C4-2B (cell line): ENCODE measurements at regions not wholly inside any gene's neighbourhood (a gene's known extent, or its start where the extent isn't known, plus 50 kb on each side); places are given as distances from the start of the nearest gene placed in this dataset.

ENCODE experiments used
- H3K27ac ChIP-seq: fragments of 450-650 bp; 2 replicates; pipeline ENCODE4 v1.5.1; 2017
- CTCF ChIP-seq: fragments of 450-650 bp; conservative IDR thresholded peaks from 2 replicates; pipeline ENCODE4 v1.5.1; 2017; ENCODE audit warnings: mild to moderate bottlenecking
- ZFX ChIP-seq: fragments of 450-650 bp; IDR thresholded peaks from 2 replicates; pipeline ENCODE4 v1.6.1; 2017

GRCh38 chr6:14713966-14714631 is 531.8 kb upstream of the JARID2 start:
- no peak for TF ChIP-seq CTCF
- TF ChIP-seq ZFX, result no peak
- no peak overlapping the region for H3K27ac ChIP-seq

- no peak overlapping the region for H3K27ac ChIP-seq
- no peak for TF ChIP-seq ZFX
- TF ChIP-seq CTCF, result no peak
Measured at GRCh38 chr6:14715076-14715475, 530.8 kb upstream of the JARID2 start.

- TF ChIP-seq CTCF, result no peak
- no peak for TF ChIP-seq ZFX
- H3K27ac ChIP-seq, result no peak overlapping the region
Measured at GRCh38 chr6:14716499-14717146, 529.2 kb upstream of the JARID2 start.

- no peak overlapping the region for H3K27ac ChIP-seq
- TF ChIP-seq ZFX (no peak), CTCF (no peak)
Measured at GRCh38 chr6:14717307-14717706, 528.6 kb upstream of the JARID2 start.

GRCh38 chr6:14718861-14719260 is 527.0 kb upstream of the JARID2 start:
- no peak overlapping the region for H3K27ac ChIP-seq
- TF ChIP-seq ZFX (no peak), CTCF (no peak)

GRCh38 chr6:14719270-14719669 is 526.6 kb upstream of the JARID2 start:
- no peak overlapping the region for H3K27ac ChIP-seq

More at GRCh38 chr6:14719270-14719669, 526.6 kb upstream of the JARID2 start:
- TF ChIP-seq ZFX (no peak), CTCF (no peak)
